GM10248 (cell line): ENCODE measurements at regions not wholly inside any gene's neighbourhood (a gene's known extent, or its start where the extent isn't known, plus 50 kb on each side); places are given as distances from the start of the nearest gene placed in this dataset.
"Not testable (repeated sequence)": the region's sequence is repeated elsewhere in the genome, so short reads cannot be mapped to it uniquely, and the experiment has no call there.

Source experiments
- CTCF ChIA-PET: fragments of 300-600 bp; sonication (Branson Sonifier 250); formaldehyde crosslinking; extraction: SDS; loops from one replicate; lab custom pipeline; 2021; ENCODE audit warnings: antibody characterized with exemption; lab: Yijun Ruan, JAX
- POLR2A ChIA-PET: fragments of 350-650 bp; sonication (Branson Sonifier 250); formaldehyde crosslinking; extraction: SDS; loops from one replicate; lab custom pipeline; 2020; ENCODE audit warnings: antibody characterized with exemption; lab: Yijun Ruan, JAX
- DNase-seq: peaks from one replicate; pipeline ENCODE4 v3.0.0; 2012; ENCODE audit errors: extremely low spot score
- TF ChIP-seq, protein P1 (sequence below): IDR thresholded peaks from 2 replicates; pipeline ENCODE4 v1.5.1; 2012; ENCODE audit warnings: mild to moderate bottlenecking, low read depth; ENCODE audit errors: extremely low read depth, missing control alignments, control extremely low read depth

GRCh38 chr6:16824845-16825685 lies 63.8 kb upstream of the ATXN1 start:
- TF ChIP-seq, protein P1, sequence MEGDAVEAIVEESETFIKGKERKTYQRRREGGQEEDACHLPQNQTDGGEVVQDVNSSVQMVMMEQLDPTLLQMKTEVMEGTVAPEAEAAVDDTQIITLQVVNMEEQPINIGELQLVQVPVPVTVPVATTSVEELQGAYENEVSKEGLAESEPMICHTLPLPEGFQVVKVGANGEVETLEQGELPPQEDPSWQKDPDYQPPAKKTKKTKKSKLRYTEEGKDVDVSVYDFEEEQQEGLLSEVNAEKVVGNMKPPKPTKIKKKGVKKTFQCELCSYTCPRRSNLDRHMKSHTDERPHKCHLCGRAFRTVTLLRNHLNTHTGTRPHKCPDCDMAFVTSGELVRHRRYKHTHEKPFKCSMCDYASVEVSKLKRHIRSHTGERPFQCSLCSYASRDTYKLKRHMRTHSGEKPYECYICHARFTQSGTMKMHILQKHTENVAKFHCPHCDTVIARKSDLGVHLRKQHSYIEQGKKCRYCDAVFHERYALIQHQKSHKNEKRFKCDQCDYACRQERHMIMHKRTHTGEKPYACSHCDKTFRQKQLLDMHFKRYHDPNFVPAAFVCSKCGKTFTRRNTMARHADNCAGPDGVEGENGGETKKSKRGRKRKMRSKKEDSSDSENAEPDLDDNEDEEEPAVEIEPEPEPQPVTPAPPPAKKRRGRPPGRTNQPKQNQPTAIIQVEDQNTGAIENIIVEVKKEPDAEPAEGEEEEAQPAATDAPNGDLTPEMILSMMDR, result no peak
- CTCF ChIA-PET, result interaction anchor here (0.9 to 1.3 kb wide), 4 partner anchors 11 to 54 kb away, joined by 3 read pairs; no protein-coding TSS in a partner anchor
- POLR2A ChIA-PET, result interaction anchor here (0.5 kb wide), 1 partner anchor 696 kb away, joined by 3 read pairs; the partner anchor contains the start of gene MYLIP
- no peak for DNase-seq

DNA sequence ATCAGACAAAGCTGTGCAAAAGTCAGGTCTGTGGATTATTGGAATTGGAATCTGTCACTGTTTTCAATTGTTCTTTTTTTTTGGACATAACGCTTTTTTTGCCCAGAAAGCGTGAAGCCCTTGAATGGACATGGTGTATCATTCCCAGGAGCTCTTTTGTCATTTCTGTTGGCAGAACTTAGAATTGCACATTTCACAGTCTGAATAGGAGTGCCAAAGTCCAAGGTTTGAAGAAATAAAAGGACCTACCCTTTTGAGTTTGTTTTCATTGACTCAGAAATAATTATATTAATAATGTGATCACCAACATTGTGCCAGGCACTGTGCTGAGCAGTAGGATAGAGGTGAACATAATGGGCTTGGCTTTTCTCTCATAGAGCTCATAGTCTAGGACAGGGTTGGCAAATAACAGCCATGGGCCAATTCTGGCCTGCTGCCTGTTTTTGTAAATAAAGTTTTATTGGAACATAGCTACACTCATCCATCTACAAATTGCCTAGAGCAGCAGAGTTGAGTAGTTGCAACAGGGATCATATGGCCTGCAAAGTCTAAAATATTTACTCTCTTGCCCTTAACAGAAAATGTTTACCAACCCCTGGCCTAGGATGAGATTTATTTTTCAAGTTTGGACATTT lies 62.6 kb upstream of the ATXN1 start:
- no peak for DNase-seq
- CTCF ChIA-PET, result interaction anchor here (0.9 to 1.3 kb wide), 4 partner anchors 13 to 61 kb away, joined by 3 to 4 read pairs (median 4); no protein-coding TSS in a partner anchor
- TF ChIP-seq, protein P1, result no peak
- POLR2A ChIA-PET, result no interaction called here

GRCh38 chr6:16822975-16823717 lies 61.9 kb upstream of the ATXN1 start:
- POLR2A ChIA-PET, result no interaction called here
- TF ChIP-seq, protein P1, result no peak
- no peak for DNase-seq
- CTCF ChIA-PET, result interaction anchor here (0.9 to 1.3 kb wide), 3 partner anchors 13 to 60 kb away, joined by 3 to 4 read pairs (median 4); no protein-coding TSS in a partner anchor

GRCh38 chr6:16822529-16822928 lies 61.3 kb upstream of the ATXN1 start:
- POLR2A ChIA-PET, result no interaction called here
- no peak for DNase-seq
- CTCF ChIA-PET, result no interaction called here
- TF ChIP-seq, protein P1, result no peak

- DNase-seq, result no peak
- POLR2A ChIA-PET, result no interaction called here
- TF ChIP-seq, protein P1, result no peak
- CTCF ChIA-PET, result no interaction called here
These were observed 60.6 kb upstream of the ATXN1 start for GRCh38 chr6:16821834-16822264.

GRCh38 chr6:16820262-16820661 lies 59.0 kb upstream of the ATXN1 start:
- POLR2A ChIA-PET, DNase-seq: not testable (repeated sequence)
- CTCF ChIA-PET, result interaction anchor here (1.7 kb wide), 1 partner anchor 17 kb away, joined by 5 read pairs; no protein-coding TSS in a partner anchor
